Neutrophil (primary cell): ENCODE measurements at regions not wholly inside any gene's neighbourhood (a gene's known extent, or its start where the extent isn't known, plus 50 kb on each side); places are given as distances from the start of the nearest gene placed in this dataset.
"Not testable (repeated sequence)": the region's sequence is repeated elsewhere in the genome, so short reads cannot be mapped to it uniquely, and the experiment has no call there.

ENCODE experiments used
- H3K27ac ChIP-seq: fragments of 200-600 bp; sonication (generic); 2 replicates; pipeline ENCODE4 v1.5.1; 2016; ENCODE audit warnings: mild to moderate bottlenecking, moderate library complexity
- H3K27me3 ChIP-seq: fragments of 200-600 bp; sonication (generic); 2 replicates; pipeline ENCODE4 v1.6.0; 2016; ENCODE audit warnings: mild to moderate bottlenecking
- H3K36me3 ChIP-seq: fragments of 200-600 bp; sonication (generic); 2 replicates; pipeline ENCODE4 v1.5.1; 2017
- H3K4me1 ChIP-seq, 2 experiments: fragments of 200-600 bp in 1 of 2; sonication (generic) in 1 of 2; 1 replicate in 1 of 2; 2 replicates in 1 of 2; pipeline versions ENCODE4 v1.5.1 to v1.6.1; 2013 to 2016; ENCODE audit warnings: low read depth in 1 of 2, low read length in 1 of 2, mild to moderate bottlenecking in 1 of 2, moderate library complexity in 1 of 2; ENCODE audit not compliant: control insufficient read depth in 1 of 2, insufficient read depth in 1 of 2
- H3K4me3 ChIP-seq, 2 experiments: fragments of 200-600 bp in 1 of 2; sonication (generic) in 1 of 2; 1 replicate in 1 of 2; 2 replicates in 1 of 2; pipeline ENCODE4 v1.5.1; 2013 to 2016; ENCODE audit warnings: low read depth in 1 of 2, low read length in 1 of 2, mild to moderate bottlenecking in 1 of 2, moderate library complexity in 1 of 2
- H3K9me3 ChIP-seq: fragments of 200-600 bp; sonication (generic); 2 replicates; pipeline ENCODE4 v1.5.1; 2016
- TF ChIP-seq, protein P1 (sequence below): fragments of 200-600 bp; sonication (generic); IDR thresholded peaks from 2 replicates; pipeline ENCODE4 v1.5.1; 2016; ENCODE audit warnings: antibody characterized with exemption

DNA sequence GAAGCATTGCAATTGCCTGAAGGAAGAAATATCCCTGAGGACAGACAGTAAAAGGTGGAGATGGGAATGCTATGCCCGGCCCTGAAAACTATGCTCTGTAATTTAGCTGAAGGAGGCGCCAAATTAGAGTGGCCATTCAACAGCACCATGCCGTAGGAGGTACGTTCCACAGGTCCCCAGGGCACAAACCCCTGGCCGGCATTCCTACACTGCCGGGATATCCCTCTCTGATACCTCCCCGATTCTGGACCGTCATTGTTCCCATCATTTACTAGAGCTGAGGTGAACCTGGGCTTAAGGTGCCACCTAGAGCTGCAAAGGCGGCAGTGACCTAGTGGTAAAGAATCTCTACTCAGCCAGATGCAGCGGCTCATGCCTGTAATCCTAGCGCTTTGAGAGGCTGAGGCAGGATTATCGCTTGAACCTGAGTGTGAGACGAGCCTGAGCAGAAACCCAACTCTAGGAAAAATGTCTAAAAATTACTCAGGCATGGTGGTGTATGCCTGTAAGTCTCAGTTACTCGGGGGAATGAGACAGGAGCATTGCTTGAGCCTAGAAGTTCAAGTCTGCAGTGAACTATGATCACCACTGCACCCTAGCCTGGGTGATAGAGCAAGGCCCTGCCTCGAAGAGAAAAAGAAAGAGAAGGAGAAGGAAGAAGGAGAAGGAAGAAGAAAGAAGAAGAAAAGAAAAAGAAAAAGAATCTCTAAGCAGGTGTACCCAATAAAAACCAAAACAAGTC is 53.0 kb upstream of the TNKS2 start:
- Histone ChIP-seq H3K27me3 (peaks cover 41% of the 10 kb centered on the region), H3K4me1 (no peaks in the 10 kb centered on the region), H3K9me3 (no peaks in the 10 kb centered on the region), H3K4me3 (no peak overlapping the region), H3K36me3 (no peaks in the 10 kb centered on the region), H3K27ac (no peak overlapping the region)
- TF ChIP-seq, protein P1, sequence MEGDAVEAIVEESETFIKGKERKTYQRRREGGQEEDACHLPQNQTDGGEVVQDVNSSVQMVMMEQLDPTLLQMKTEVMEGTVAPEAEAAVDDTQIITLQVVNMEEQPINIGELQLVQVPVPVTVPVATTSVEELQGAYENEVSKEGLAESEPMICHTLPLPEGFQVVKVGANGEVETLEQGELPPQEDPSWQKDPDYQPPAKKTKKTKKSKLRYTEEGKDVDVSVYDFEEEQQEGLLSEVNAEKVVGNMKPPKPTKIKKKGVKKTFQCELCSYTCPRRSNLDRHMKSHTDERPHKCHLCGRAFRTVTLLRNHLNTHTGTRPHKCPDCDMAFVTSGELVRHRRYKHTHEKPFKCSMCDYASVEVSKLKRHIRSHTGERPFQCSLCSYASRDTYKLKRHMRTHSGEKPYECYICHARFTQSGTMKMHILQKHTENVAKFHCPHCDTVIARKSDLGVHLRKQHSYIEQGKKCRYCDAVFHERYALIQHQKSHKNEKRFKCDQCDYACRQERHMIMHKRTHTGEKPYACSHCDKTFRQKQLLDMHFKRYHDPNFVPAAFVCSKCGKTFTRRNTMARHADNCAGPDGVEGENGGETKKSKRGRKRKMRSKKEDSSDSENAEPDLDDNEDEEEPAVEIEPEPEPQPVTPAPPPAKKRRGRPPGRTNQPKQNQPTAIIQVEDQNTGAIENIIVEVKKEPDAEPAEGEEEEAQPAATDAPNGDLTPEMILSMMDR: no peak

DNA sequence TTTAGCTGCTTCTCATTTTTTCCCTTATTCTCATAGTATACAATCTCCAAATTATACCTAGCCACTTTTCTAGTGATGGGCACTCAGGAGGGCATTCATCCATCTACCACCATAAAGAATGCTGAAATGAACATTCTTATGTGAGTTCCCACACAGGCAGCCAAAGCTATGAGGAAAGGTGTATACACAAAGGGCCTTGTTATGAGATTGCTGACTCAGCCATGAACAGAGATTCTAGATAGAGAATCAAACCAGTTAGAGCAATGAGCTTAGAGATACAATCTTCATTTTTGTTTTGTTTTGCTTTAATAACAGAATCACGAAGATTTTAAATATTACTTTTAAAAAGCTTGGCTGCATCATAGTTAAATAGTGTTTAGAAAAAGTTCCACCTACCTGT is 54.8 kb upstream of the TNKS2 start:
- Histone ChIP-seq H3K9me3 (no peaks in the 10 kb centered on the region), H3K4me1 (no peaks in the 10 kb centered on the region), H3K36me3 (no peaks in the 10 kb centered on the region), H3K27ac (no peak overlapping the region), H3K4me3 (no peak overlapping the region), H3K27me3 (peaks cover 59% of the 10 kb centered on the region)
- TF ChIP-seq, protein P1: no peak

DNA sequence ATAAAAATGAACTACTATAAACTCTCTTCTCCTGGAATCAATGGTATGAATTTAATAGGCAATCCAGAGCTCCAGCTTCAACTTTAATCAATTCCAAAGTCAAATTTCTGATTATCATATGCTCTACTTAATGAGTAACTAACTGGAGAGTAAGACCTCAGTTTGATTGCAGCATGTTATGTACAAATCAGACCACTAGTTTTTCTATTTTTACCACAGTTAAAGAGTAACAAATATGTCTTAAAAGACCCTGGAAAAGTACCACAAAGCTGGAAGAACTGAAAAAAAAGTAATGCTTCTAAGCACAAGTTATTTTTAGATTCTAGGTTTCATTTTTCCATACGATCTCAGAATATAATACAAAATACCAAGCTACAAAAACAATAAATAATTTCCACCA is 56.0 kb upstream of the TNKS2 start:
- no peak overlapping the region for H3K27ac ChIP-seq
- H3K4me3 ChIP-seq: no peak overlapping the region
- no peaks in the 10 kb centered on the region for H3K4me1 ChIP-seq
- H3K9me3 ChIP-seq: no peaks in the 10 kb centered on the region
- H3K36me3 ChIP-seq: no peaks in the 10 kb centered on the region
- TF ChIP-seq, protein P1: no peak
- H3K27me3 ChIP-seq: peaks cover 72% of the 10 kb centered on the region

DNA sequence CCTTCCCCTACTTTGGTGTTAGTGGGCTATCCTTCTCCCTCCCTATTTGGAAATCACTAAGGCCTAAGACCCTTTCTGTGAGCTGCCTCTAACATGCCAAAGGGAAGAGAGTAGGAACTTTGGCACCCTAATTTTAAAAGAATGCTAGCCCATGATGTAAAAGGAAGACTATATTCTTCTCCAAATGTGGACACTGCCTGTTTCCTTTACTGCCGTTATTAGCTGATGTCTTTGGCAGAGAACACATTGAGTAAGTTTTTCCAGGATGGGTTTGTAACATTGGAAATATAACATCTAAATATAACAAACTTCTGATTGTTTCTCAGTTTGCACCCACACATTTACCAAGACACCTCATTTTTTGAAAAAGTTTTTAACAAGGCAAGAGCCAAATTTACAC is 56.9 kb upstream of the TNKS2 start:
- Histone ChIP-seq H3K4me1 (no peaks in the 10 kb centered on the region), H3K36me3 (no peaks in the 10 kb centered on the region), H3K4me3 (no peak overlapping the region), H3K9me3 (no peaks in the 10 kb centered on the region), H3K27ac (no peak overlapping the region), H3K27me3 (peaks cover 72% of the 10 kb centered on the region)
- TF ChIP-seq, protein P1: no peak

DNA sequence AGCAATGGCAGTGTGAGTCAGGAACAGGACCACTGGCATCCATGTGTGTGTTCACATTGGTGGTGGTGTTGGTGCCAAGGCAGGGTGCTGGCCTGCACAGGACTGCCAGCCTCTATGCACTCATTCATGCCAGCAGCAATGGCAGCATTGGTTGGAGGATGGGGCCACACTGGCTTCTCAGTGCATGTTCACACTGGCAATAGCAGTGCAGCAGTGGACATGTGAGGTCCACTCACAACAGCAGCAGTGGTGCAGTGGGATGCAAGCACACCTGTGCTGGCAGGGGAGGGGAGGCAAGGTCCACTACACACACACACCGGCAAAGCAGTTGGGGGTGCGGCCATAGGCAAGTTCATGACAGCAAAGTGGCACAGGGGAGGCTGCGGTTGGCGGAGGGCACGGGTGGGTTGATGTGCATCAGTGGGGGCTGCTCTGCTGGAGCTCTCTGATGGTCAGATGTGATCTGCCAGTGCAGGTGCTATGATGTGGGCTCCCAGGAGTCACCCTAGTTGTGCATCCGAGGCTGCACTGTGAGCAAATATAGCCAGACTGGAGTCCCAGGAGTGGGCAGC is 57.8 kb upstream of the TNKS2 start:
- Histone ChIP-seq H3K4me3 (no peak overlapping the region), H3K27me3 (peaks cover 69% of the 10 kb centered on the region), H3K27ac (no peak overlapping the region), H3K36me3 (no peaks in the 10 kb centered on the region), H3K4me1 (no peaks in the 10 kb centered on the region), H3K9me3 (no peaks in the 10 kb centered on the region)
- TF ChIP-seq, protein P1: no peak

DNA sequence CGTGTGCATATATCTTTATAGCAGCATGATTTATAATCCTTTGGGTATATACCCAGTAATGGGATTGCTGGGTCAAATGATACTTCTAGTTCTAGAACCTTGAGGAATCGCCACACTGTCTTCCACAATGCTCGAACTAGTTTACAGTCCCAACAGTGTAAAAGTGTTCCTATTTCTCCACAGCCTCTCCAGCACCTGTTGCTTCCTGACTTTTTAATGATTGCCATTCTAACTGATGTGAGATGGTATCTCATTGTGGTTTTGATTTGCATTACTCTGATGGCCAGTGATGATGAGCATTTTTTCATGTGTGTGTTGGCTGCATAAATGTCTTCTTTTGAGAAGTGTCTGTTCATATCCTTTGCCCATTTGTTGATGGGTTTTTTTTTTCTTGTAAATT is 66.0 kb upstream of the TNKS2 start:
- not testable (repeated sequence) for H3K9me3 ChIP-seq, H3K27me3 ChIP-seq, H3K27ac ChIP-seq, H3K4me1 ChIP-seq, H3K4me3 ChIP-seq, H3K36me3 ChIP-seq

DNA sequence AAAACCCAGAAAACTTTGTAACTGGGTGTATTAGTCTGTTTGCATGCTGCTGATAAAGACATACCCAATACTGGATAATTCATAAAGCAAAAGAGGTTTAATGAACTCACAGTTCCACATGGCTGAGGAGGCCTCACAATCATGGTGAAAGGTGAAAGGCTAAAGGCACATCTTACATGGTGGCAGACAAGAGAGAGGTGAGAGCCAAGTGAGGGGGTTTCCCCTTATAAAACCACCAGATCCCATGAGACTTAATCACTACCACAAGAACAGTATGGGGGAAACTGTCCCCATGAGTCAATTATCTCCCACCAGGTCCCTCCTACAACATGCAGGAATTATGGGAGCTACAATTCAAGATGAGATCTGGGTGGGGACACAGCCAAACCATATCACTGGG is 68.9 kb upstream of the TNKS2 start:
- not testable (repeated sequence) for H3K4me3 ChIP-seq, H3K27ac ChIP-seq, H3K36me3 ChIP-seq, H3K4me1 ChIP-seq, H3K9me3 ChIP-seq
- peaks cover 13% of the 10 kb centered on the region for H3K27me3 ChIP-seq
